ENCODE measurements at regions not wholly inside any gene's neighbourhood (a gene's known extent, or its start where the extent isn't known, plus 50 kb on each side); places are given as distances from the start of the nearest gene placed in this dataset.

DNA sequence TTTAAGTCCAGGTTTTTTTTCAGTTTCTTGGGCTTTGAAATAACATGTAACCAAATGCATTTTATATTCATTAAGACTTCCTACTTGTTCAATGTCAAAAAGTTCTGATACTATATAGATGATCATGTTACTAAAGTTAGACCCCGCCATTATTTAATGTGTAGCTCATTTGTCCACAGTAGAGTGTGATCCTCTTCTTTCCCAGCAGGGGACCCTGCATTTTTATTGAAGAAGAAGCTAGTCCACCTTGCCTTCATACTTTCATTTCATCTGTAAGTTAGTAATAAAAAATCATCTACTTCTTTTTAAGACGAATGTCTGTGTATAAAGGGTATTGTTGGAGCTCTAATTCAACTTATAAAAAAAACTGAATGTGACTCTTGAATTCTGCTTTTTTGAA is 404.6 kb downstream of the SI start:
- TF ChIP-seq CHD2 (IDR thresholded peaks at IDR 0.05; ENCODE audit: low read length, partially characterized antibody) (no peak), SMC3 (IDR thresholded peaks at IDR 0.05) (no peak), POLR2A (IDR thresholded peaks at IDR 0.05; ENCODE audit: low read length) (no peak), CTCF (IDR thresholded peaks at IDR 0.05) (no peak), ESRRA (IDR thresholded peaks at IDR 0.05; ENCODE audit: borderline replicate concordance, low read length) (no peak), ATOH8 (CRISPR knock-in tag; IDR thresholded peaks at IDR 0.05; ENCODE audit: low read depth) (no peak), E2F6 (IDR thresholded peaks at IDR 0.05; ENCODE audit: borderline replicate concordance, low read depth) (no peak), MAZ (IDR thresholded peaks at IDR 0.05; ENCODE audit: borderline replicate concordance, low read depth, low read length) (no peak), RAD21 (conservative IDR thresholded peaks at IDR 0.05 in 1 of 2, IDR thresholded peaks at IDR 0.05 in 1 of 2) (no peak)
- TF ChIP-seq, protein P1, sequence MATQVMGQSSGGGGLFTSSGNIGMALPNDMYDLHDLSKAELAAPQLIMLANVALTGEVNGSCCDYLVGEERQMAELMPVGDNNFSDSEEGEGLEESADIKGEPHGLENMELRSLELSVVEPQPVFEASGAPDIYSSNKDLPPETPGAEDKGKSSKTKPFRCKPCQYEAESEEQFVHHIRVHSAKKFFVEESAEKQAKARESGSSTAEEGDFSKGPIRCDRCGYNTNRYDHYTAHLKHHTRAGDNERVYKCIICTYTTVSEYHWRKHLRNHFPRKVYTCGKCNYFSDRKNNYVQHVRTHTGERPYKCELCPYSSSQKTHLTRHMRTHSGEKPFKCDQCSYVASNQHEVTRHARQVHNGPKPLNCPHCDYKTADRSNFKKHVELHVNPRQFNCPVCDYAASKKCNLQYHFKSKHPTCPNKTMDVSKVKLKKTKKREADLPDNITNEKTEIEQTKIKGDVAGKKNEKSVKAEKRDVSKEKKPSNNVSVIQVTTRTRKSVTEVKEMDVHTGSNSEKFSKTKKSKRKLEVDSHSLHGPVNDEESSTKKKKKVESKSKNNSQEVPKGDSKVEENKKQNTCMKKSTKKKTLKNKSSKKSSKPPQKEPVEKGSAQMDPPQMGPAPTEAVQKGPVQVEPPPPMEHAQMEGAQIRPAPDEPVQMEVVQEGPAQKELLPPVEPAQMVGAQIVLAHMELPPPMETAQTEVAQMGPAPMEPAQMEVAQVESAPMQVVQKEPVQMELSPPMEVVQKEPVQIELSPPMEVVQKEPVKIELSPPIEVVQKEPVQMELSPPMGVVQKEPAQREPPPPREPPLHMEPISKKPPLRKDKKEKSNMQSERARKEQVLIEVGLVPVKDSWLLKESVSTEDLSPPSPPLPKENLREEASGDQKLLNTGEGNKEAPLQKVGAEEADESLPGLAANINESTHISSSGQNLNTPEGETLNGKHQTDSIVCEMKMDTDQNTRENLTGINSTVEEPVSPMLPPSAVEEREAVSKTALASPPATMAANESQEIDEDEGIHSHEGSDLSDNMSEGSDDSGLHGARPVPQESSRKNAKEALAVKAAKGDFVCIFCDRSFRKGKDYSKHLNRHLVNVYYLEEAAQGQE (IDR thresholded peaks at IDR 0.05): no peak
- TF ChIP-seq, protein P2, sequence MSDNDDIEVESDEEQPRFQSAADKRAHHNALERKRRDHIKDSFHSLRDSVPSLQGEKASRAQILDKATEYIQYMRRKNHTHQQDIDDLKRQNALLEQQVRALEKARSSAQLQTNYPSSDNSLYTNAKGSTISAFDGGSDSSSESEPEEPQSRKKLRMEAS (IDR thresholded peaks at IDR 0.05): no peak
- TF ChIP-seq, protein P3, sequence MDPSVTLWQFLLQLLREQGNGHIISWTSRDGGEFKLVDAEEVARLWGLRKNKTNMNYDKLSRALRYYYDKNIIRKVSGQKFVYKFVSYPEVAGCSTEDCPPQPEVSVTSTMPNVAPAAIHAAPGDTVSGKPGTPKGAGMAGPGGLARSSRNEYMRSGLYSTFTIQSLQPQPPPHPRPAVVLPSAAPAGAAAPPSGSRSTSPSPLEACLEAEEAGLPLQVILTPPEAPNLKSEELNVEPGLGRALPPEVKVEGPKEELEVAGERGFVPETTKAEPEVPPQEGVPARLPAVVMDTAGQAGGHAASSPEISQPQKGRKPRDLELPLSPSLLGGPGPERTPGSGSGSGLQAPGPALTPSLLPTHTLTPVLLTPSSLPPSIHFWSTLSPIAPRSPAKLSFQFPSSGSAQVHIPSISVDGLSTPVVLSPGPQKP (IDR thresholded peaks at IDR 0.05; ENCODE audit: low read depth, low read length): no peak

Measured in A549 (cell line).